ENCODE measurements at regions not wholly inside any gene's neighbourhood (a gene's known extent, or its start where the extent isn't known, plus 50 kb on each side); places are given as distances from the start of the nearest gene placed in this dataset.

DNA sequence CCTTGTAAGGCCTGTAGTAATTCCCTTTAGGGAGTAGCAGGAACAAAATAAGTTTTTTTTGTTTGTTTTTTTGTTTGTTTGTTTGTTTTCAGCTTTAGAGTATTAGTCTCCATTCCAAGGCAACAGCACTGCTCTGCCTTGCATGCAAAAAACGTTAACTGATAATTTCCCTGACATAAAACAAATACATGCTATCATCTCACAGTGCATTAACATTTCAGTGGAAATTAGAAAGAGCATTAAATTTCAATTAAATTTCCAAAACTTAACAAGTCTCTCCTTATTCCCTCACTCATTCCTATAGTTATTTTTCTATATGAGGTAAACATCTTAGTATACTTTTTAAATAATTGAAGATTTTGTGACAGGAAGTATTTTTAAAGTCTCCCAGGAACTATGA is 378.4 kb upstream of the PCDH7 start:
- Histone ChIP-seq H2BK5ac (ENCODE audit: low read length) (no peak overlapping the region), H3K27ac (replicated peaks; ENCODE audit: low read length) (no peak overlapping the region), H3K36me3 (replicated peaks in 1 of 2; ENCODE audit: control insufficient read depth in 2 of 2, insufficient read depth in 2 of 2, low read length in 2 of 2) (no peaks in the 10 kb centered on the region), H3K18ac (ENCODE audit: low read length) (no peak overlapping the region), H3K4ac (ENCODE audit: low read length) (no peak overlapping the region), H3K4me2 (ENCODE audit: insufficient read depth, low read length, poor library complexity, severe bottlenecking) (no peak overlapping the region), H2BK120ac (ENCODE audit: low read depth, low read length) (no peak overlapping the region), H4K91ac (ENCODE audit: low read depth, low read length, poor library complexity) (no peak overlapping the region), H3K9ac (ENCODE audit: low read depth, low read length, poor library complexity) (no peak overlapping the region), H2AFZ (ENCODE audit: low read length) (no peak overlapping the region), H2BK12ac (ENCODE audit: low read length) (no peak overlapping the region), H3K4me3 (ENCODE audit: low read length in 2 of 2) (no peak overlapping the region), H2BK15ac (ENCODE audit: low read length) (no peak overlapping the region), H3K23ac (ENCODE audit: low read depth, low read length, poor library complexity) (no peak overlapping the region), H3K4me1 (ENCODE audit: control insufficient read depth in 2 of 2, insufficient read depth in 1 of 2, low read depth in 1 of 2, low read length in 2 of 2) (no peaks in the 10 kb centered on the region), H2AK5ac (ENCODE audit: low read depth, low read length) (no peak overlapping the region), H3K79me1 (ENCODE audit: low read depth, low read length) (no peaks in the 10 kb centered on the region), H4K8ac (ENCODE audit: low read depth, low read length) (no peak overlapping the region), H3K14ac (ENCODE audit: low read length) (no peak overlapping the region), H3K9me3 (replicated peaks in 1 of 2; ENCODE audit: control insufficient read depth in 2 of 2, insufficient read depth in 1 of 2, low read depth in 1 of 2, low read length in 2 of 2) (no peaks in the 10 kb centered on the region), H3K27me3 (ENCODE audit: control insufficient read depth in 3 of 3, insufficient read depth in 3 of 3, low read depth in 1 of 3, low read length in 3 of 3) (no peaks in the 10 kb centered on the region)
- no peak for DNase-seq (ENCODE audit: low spot score)
- WGBS, 2 donors (ENCODE audit: extremely low coverage in 2 of 2, insufficient read length in 2 of 2, insufficient replicate concordance in 1 of 2) = no CpG with 5 or more reads among the region's 1 CpG

DNA sequence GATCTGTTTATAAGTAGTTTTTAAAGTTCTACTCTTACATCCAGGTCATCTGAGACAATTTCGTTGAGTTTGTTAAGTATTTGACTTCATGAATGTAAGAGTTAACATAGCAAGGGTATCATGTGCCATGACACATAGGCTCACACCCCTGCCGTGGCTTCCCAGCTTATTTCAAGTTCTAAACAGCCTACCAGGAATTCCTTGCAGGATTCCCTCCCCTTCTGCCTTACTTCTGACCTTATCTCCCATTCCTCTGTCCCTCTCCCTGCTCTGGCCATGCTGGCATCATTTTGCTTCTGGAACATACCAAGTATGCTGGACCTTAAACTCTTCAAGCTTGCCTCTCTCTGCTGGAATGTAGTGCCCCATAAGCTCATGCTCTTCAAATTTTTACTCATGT is 369.9 kb upstream of the PCDH7 start:
- no peak overlapping the region for H2BK5ac ChIP-seq (ENCODE audit: low read length)
- WGBS, 2 donors (ENCODE audit: extremely low coverage in 2 of 2, insufficient read length in 2 of 2, insufficient replicate concordance in 1 of 2) = no CpG with 5 or more reads among the region's 2 CpGs
- H3K9ac ChIP-seq (ENCODE audit: low read depth, low read length, poor library complexity) = no peak overlapping the region
- H3K79me1 ChIP-seq (ENCODE audit: low read depth, low read length) = no peaks in the 10 kb centered on the region
- no peak overlapping the region for H2AFZ ChIP-seq (ENCODE audit: low read length)
- H2BK12ac ChIP-seq (ENCODE audit: low read length) = no peak overlapping the region
- H4K91ac ChIP-seq (ENCODE audit: low read depth, low read length, poor library complexity) = no peak overlapping the region
- H3K23ac ChIP-seq (ENCODE audit: low read depth, low read length, poor library complexity) = no peak overlapping the region
- H3K14ac ChIP-seq (ENCODE audit: low read length) = no peak overlapping the region
- no peak overlapping the region for H3K4me3 ChIP-seq (ENCODE audit: low read length in 2 of 2)
- no peak overlapping the region for H3K27ac ChIP-seq (replicated peaks; ENCODE audit: low read length)
- no peak overlapping the region for H3K4ac ChIP-seq (ENCODE audit: low read length)
- no peaks in the 10 kb centered on the region for H3K4me1 ChIP-seq (ENCODE audit: control insufficient read depth in 2 of 2, insufficient read depth in 1 of 2, low read depth in 1 of 2, low read length in 2 of 2)
- H2AK5ac ChIP-seq (ENCODE audit: low read depth, low read length) = no peak overlapping the region
- no peak overlapping the region for H4K8ac ChIP-seq (ENCODE audit: low read depth, low read length)
- H3K9me3 ChIP-seq (replicated peaks in 1 of 2; ENCODE audit: control insufficient read depth in 2 of 2, insufficient read depth in 1 of 2, low read depth in 1 of 2, low read length in 2 of 2) = no peaks in the 10 kb centered on the region
- no peak overlapping the region for H3K18ac ChIP-seq (ENCODE audit: low read length)
- no peak overlapping the region for H3K4me2 ChIP-seq (ENCODE audit: insufficient read depth, low read length, poor library complexity, severe bottlenecking)
- no peak for DNase-seq (ENCODE audit: low spot score)
- H2BK120ac ChIP-seq (ENCODE audit: low read depth, low read length) = no peak overlapping the region
- no peaks in the 10 kb centered on the region for H3K27me3 ChIP-seq (ENCODE audit: control insufficient read depth in 3 of 3, insufficient read depth in 3 of 3, low read depth in 1 of 3, low read length in 3 of 3)
- H3K36me3 ChIP-seq (replicated peaks in 1 of 2; ENCODE audit: control insufficient read depth in 2 of 2, insufficient read depth in 2 of 2, low read length in 2 of 2) = no peaks in the 10 kb centered on the region
- no peak overlapping the region for H2BK15ac ChIP-seq (ENCODE audit: low read length)

DNA sequence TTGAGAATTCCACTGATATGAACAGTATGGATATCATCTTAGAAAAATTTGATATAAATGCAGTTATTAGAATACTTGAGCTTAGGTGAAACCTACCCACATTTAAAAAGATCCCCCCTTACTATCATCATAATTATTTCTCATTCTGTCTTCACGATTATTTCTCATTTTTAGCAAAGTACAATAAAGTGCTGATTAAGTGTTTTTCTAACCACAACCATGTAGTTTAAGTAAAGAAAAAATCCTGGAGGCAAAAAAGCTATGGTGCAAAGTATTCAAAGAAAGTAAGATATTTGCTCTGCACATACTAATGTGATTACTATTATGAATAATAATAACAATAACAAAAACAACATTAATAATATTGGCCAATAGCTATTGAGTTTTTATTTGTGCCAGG is 365.6 kb upstream of the PCDH7 start:
- H4K91ac ChIP-seq (ENCODE audit: low read depth, low read length, poor library complexity) = no peak overlapping the region
- no peak overlapping the region for H3K9ac ChIP-seq (ENCODE audit: low read depth, low read length, poor library complexity)
- H4K8ac ChIP-seq (ENCODE audit: low read depth, low read length) = no peak overlapping the region
- no peak overlapping the region for H3K14ac ChIP-seq (ENCODE audit: low read length)
- no peak overlapping the region for H2BK12ac ChIP-seq (ENCODE audit: low read length)
- no peaks in the 10 kb centered on the region for H3K79me1 ChIP-seq (ENCODE audit: low read depth, low read length)
- no CpG with 5 or more reads among the region's 1 CpG for WGBS, 2 donors (ENCODE audit: extremely low coverage in 2 of 2, insufficient read length in 2 of 2, insufficient replicate concordance in 1 of 2)
- H2AK5ac ChIP-seq (ENCODE audit: low read depth, low read length) = no peak overlapping the region
- H3K4me3 ChIP-seq (ENCODE audit: low read length in 2 of 2) = no peak overlapping the region
- H2BK5ac ChIP-seq (ENCODE audit: low read length) = no peak overlapping the region
- no peak for DNase-seq (ENCODE audit: low spot score)
- H3K27ac ChIP-seq (replicated peaks; ENCODE audit: low read length) = no peak overlapping the region
- H3K4me2 ChIP-seq (ENCODE audit: insufficient read depth, low read length, poor library complexity, severe bottlenecking) = no peak overlapping the region
- no peak overlapping the region for H3K4ac ChIP-seq (ENCODE audit: low read length)
- H2AFZ ChIP-seq (ENCODE audit: low read length) = no peak overlapping the region
- no peaks in the 10 kb centered on the region for H3K4me1 ChIP-seq (ENCODE audit: control insufficient read depth in 2 of 2, insufficient read depth in 1 of 2, low read depth in 1 of 2, low read length in 2 of 2)
- H3K23ac ChIP-seq (ENCODE audit: low read depth, low read length, poor library complexity) = no peak overlapping the region
- no peak overlapping the region for H3K18ac ChIP-seq (ENCODE audit: low read length)
- no peaks in the 10 kb centered on the region for H3K27me3 ChIP-seq (ENCODE audit: control insufficient read depth in 3 of 3, insufficient read depth in 3 of 3, low read depth in 1 of 3, low read length in 3 of 3)
- H3K9me3 ChIP-seq (replicated peaks in 1 of 2; ENCODE audit: control insufficient read depth in 2 of 2, insufficient read depth in 1 of 2, low read depth in 1 of 2, low read length in 2 of 2) = no peaks in the 10 kb centered on the region
- no peak overlapping the region for H2BK15ac ChIP-seq (ENCODE audit: low read length)
- no peaks in the 10 kb centered on the region for H3K36me3 ChIP-seq (replicated peaks in 1 of 2; ENCODE audit: control insufficient read depth in 2 of 2, insufficient read depth in 2 of 2, low read length in 2 of 2)
- H2BK120ac ChIP-seq (ENCODE audit: low read depth, low read length) = no peak overlapping the region

DNA sequence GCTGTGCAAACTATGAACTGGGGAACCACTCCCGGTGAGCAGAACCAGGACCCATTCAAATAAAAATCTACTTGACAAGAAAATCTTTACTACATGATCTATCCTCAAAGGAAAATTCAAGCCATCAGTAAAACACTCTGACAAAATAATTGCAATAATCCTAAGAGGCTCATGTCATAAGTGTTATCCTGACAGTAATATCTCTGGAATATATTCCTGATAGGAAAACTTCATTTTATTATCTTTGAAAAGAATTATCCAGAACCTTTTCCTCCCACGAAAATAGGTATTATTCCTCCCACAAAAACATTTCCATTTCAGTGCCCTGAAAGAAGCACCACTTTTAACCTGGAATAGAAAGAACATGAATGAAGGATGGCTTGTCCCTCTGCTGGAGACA is 357.7 kb upstream of the PCDH7 start:
- no peak overlapping the region for H3K4ac ChIP-seq (ENCODE audit: low read length)
- H3K4me1 ChIP-seq (ENCODE audit: control insufficient read depth in 2 of 2, insufficient read depth in 1 of 2, low read depth in 1 of 2, low read length in 2 of 2) = no peaks in the 10 kb centered on the region
- no peaks in the 10 kb centered on the region for H3K27me3 ChIP-seq (ENCODE audit: control insufficient read depth in 3 of 3, insufficient read depth in 3 of 3, low read depth in 1 of 3, low read length in 3 of 3)
- no peak overlapping the region for H2BK12ac ChIP-seq (ENCODE audit: low read length)
- no peak overlapping the region for H3K27ac ChIP-seq (replicated peaks; ENCODE audit: low read length)
- H2BK120ac ChIP-seq (ENCODE audit: low read depth, low read length) = no peak overlapping the region
- H3K23ac ChIP-seq (ENCODE audit: low read depth, low read length, poor library complexity) = no peak overlapping the region
- H4K8ac ChIP-seq (ENCODE audit: low read depth, low read length) = no peak overlapping the region
- no peak overlapping the region for H2AK5ac ChIP-seq (ENCODE audit: low read depth, low read length)
- no peak overlapping the region for H4K91ac ChIP-seq (ENCODE audit: low read depth, low read length, poor library complexity)
- DNase-seq (ENCODE audit: low spot score) = no peak
- H3K9ac ChIP-seq (ENCODE audit: low read depth, low read length, poor library complexity) = no peak overlapping the region
- H3K14ac ChIP-seq (ENCODE audit: low read length) = no peak overlapping the region
- no peak overlapping the region for H3K4me3 ChIP-seq (ENCODE audit: low read length in 2 of 2)
- no peak overlapping the region for H2BK5ac ChIP-seq (ENCODE audit: low read length)
- no CpG with 5 or more reads among the region's 2 CpGs for WGBS, 2 donors (ENCODE audit: extremely low coverage in 2 of 2, insufficient read length in 2 of 2, insufficient replicate concordance in 1 of 2)
- H3K9me3 ChIP-seq (replicated peaks in 1 of 2; ENCODE audit: control insufficient read depth in 2 of 2, insufficient read depth in 1 of 2, low read depth in 1 of 2, low read length in 2 of 2) = peaks cover 0 to 6% of the 10 kb centered on the region in 2 donors
- H2AFZ ChIP-seq (ENCODE audit: low read length) = no peak overlapping the region
- H3K18ac ChIP-seq (ENCODE audit: low read length) = no peak overlapping the region
- no peaks in the 10 kb centered on the region for H3K36me3 ChIP-seq (replicated peaks in 1 of 2; ENCODE audit: control insufficient read depth in 2 of 2, insufficient read depth in 2 of 2, low read length in 2 of 2)
- H2BK15ac ChIP-seq (ENCODE audit: low read length) = no peak overlapping the region
- no peaks in the 10 kb centered on the region for H3K79me1 ChIP-seq (ENCODE audit: low read depth, low read length)
- no peak overlapping the region for H3K4me2 ChIP-seq (ENCODE audit: insufficient read depth, low read length, poor library complexity, severe bottlenecking)
